Progenitor cell of endocrine pancreas (in vitro differentiated cells): ENCODE measurements at regions not wholly inside any gene's neighbourhood (a gene's known extent, or its start where the extent isn't known, plus 50 kb on each side); places are given as distances from the start of the nearest gene placed in this dataset.
"Not testable (repeated sequence)": the region's sequence is repeated elsewhere in the genome, so short reads cannot be mapped to it uniquely, and the experiment has no call there.

ENCODE experiments used
- DNase-seq: peaks from one replicate; pipeline ENCODE4 v3.0.0; 2021; ENCODE audit warnings: low spot score; ENCODE audit not compliant: unreplicated experiment
- H3K27ac Mint-ChIP-seq: 2 replicates; pipeline ENCODE4 v1.8.0; 2021; ENCODE audit warnings: mild to moderate bottlenecking, moderate library complexity, mixed read lengths
- H3K27me3 Mint-ChIP-seq: 2 replicates; pipeline ENCODE4 v1.8.0; 2021; ENCODE audit warnings: mixed read lengths
- H3K36me3 Mint-ChIP-seq: 2 replicates; pipeline ENCODE4 v1.8.0; 2022; ENCODE audit warnings: mixed read lengths; ENCODE audit not compliant: insufficient read depth
- H3K4me1 Mint-ChIP-seq: 2 replicates; pipeline ENCODE4 v1.8.0; 2021; ENCODE audit warnings: low read depth, mixed read lengths
- H3K4me3 Mint-ChIP-seq: 2 replicates; pipeline ENCODE4 v1.8.0; 2021; ENCODE audit warnings: low read depth, mild to moderate bottlenecking, moderate library complexity, mixed read lengths
- H3K9me3 Mint-ChIP-seq: 2 replicates; pipeline ENCODE4 v1.8.0; 2021; ENCODE audit warnings: low read depth, mixed read lengths
- TF ChIP-seq, protein P1 (sequence below): fragments of 200-600 bp; sonication (generic); IDR thresholded peaks from one replicate; pipeline ENCODE4 v1.5.0; 2021; ENCODE audit warnings: antibody characterized with exemption, mild to moderate bottlenecking; ENCODE audit not compliant: unreplicated experiment

DNA sequence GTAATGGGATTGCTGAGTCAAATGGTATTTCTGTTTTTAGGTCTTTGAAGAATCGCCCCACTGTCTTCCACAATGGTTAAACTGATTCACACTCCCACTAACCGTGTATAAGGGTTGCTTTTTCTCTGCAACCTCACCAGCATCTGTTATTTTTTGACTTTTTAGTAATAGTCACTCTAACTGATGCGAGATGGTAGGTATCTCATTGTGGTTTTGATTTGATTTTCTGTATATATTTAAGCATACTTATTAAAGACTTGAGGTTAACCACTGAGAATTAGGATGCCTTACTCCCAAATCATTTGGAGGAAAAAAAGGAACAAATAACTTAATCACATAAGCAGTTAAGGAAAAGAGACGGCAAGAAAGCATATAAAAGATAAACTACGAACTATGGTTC is 181.6 kb upstream of the FST start:
- no peak for DNase-seq
- no peaks in the 10 kb centered on the region for H3K4me1 Mint-ChIP-seq
- TF ChIP-seq, protein P1, sequence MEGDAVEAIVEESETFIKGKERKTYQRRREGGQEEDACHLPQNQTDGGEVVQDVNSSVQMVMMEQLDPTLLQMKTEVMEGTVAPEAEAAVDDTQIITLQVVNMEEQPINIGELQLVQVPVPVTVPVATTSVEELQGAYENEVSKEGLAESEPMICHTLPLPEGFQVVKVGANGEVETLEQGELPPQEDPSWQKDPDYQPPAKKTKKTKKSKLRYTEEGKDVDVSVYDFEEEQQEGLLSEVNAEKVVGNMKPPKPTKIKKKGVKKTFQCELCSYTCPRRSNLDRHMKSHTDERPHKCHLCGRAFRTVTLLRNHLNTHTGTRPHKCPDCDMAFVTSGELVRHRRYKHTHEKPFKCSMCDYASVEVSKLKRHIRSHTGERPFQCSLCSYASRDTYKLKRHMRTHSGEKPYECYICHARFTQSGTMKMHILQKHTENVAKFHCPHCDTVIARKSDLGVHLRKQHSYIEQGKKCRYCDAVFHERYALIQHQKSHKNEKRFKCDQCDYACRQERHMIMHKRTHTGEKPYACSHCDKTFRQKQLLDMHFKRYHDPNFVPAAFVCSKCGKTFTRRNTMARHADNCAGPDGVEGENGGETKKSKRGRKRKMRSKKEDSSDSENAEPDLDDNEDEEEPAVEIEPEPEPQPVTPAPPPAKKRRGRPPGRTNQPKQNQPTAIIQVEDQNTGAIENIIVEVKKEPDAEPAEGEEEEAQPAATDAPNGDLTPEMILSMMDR, result no peak
- H3K27ac Mint-ChIP-seq, result no peak overlapping the region
- no peaks in the 10 kb centered on the region for H3K36me3 Mint-ChIP-seq
- H3K9me3 Mint-ChIP-seq, result no peaks in the 10 kb centered on the region
- H3K27me3 Mint-ChIP-seq, result peaks cover 84% of the 10 kb centered on the region
- H3K4me3 Mint-ChIP-seq, result no peak overlapping the region

DNA sequence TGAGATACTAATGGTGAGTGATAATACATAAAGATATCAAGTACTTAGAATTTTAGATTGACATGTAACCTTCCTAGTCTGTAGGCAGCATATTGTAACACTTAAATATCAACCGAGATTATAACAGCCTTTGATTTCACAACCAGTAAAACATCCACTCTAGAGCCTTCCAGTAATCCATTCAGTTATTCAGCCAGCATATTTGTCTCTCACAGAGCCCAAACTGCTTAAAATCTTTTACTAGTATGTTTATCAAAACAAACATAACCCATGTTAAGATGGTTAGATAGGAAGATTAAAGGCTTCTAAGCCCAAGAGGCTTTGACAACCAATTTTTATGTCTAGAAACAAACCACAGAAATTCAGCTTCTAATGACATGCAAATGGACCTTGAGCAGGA is 177.9 kb upstream of the FST start:
- TF ChIP-seq, protein P1, result no peak
- no peak overlapping the region for H3K27ac Mint-ChIP-seq
- DNase-seq, result no peak
- H3K27me3 Mint-ChIP-seq, result peaks cover 56% of the 10 kb centered on the region
- H3K4me1 Mint-ChIP-seq, result no peaks in the 10 kb centered on the region
- H3K9me3 Mint-ChIP-seq, result peaks cover 17% of the 10 kb centered on the region
- no peak overlapping the region for H3K4me3 Mint-ChIP-seq
- H3K36me3 Mint-ChIP-seq, result no peaks in the 10 kb centered on the region

DNA sequence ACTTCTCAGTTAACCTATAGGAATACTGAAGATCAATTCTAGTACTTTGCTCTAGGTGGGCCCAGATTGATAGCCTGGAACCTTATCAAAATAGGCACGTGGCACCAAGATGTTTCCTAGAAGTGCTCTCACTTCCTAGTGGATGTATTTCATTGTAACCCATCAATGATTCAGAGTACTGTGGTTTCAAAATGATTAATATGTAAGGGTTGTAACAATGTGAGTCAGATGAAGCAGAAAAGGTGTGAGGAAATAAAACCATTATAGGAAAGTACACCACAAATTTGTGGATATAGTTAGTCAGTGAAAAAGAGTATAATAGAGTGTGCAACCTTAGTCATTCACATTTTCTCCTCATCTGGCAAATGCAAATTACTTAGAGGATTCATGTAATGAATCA is 177.3 kb upstream of the FST start:
- peaks cover 20% of the 10 kb centered on the region for H3K9me3 Mint-ChIP-seq
- no peaks in the 10 kb centered on the region for H3K4me1 Mint-ChIP-seq
- no peaks in the 10 kb centered on the region for H3K36me3 Mint-ChIP-seq
- no peak overlapping the region for H3K27ac Mint-ChIP-seq
- H3K4me3 Mint-ChIP-seq, result no peak overlapping the region
- no peak for DNase-seq
- TF ChIP-seq, protein P1, result no peak
- H3K27me3 Mint-ChIP-seq, result peaks cover 51% of the 10 kb centered on the region

DNA sequence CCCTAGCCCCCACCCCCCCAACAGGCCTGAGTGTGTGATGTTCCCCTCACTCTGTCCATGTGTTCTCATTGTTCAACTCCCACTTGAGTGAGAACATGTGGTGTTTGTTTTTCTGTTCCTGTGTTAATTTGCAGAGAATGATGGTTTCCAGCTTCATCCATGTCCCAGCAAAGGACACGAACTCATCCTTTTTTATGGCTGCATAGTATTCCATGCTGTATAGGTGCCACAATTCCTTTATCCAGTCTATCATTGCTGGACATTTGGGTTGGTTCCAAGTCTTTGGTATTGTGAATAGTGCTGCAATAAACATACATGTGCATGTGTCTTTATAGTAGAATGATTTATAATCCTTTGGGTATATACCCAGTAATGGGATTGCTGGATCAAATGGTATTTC is 175.1 kb upstream of the FST start:
- Mint-ChIP-seq H3K27me3 (peaks cover 33% of the 10 kb centered on the region), H3K9me3 (peaks cover 33% of the 10 kb centered on the region)
- DNase-seq, H3K4me3 Mint-ChIP-seq, H3K4me1 Mint-ChIP-seq, H3K27ac Mint-ChIP-seq, H3K36me3 Mint-ChIP-seq: not testable (repeated sequence)

DNA sequence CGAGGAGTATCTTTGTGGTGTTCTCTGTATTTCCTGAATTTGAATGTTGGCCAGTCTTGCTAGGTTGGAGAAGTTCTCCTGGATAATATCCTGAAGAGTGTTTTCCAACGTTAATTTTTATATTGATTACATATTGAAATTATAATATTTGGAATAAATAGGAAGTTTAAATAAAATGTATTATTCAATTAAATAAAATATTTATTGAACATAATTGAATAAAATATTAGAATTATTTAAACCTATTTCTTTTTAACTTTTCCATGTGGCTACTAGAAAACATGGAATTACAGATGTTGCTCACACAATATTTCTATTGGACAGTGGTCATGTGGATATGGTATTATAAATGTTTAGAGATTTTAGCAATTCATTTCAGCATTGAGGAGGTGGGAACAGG is 170.8 kb upstream of the FST start:
- Mint-ChIP-seq H3K27ac (no peak overlapping the region), H3K4me1 (no peaks in the 10 kb centered on the region), H3K36me3 (no peaks in the 10 kb centered on the region), H3K27me3 (peaks cover 4% of the 10 kb centered on the region), H3K4me3 (no peak overlapping the region), H3K9me3 (peaks cover 33% of the 10 kb centered on the region)
- TF ChIP-seq, protein P1, result no peak
- DNase-seq, result no peak

DNA sequence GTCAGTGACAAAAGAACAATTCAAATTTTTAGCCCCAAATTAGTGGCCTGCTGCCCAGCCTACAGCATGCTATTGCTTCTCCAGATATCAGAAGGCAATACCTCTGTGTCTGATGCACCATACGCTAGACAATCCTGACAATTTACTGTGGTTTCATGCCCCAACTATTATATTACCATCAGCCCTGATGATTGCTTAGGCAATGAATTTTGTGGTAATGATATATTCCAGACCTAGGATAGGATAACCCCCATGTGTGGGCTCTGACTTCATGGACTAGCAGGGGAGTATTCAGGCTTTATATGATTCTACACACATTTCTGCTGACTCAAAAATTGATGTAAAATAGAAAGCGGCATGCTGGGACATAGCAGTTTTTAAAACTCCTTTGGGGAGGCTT is 168.7 kb upstream of the FST start:
- Mint-ChIP-seq H3K4me3 (no peak overlapping the region), H3K9me3 (peaks cover 27% of the 10 kb centered on the region), H3K36me3 (no peaks in the 10 kb centered on the region), H3K27me3 (peaks cover 4% of the 10 kb centered on the region), H3K4me1 (no peaks in the 10 kb centered on the region), H3K27ac (no peak overlapping the region)
- no peak for DNase-seq
- TF ChIP-seq, protein P1, result no peak
